Chondrocyte (in vitro differentiated cells): ENCODE measurements at regions not wholly inside any gene's neighbourhood (a gene's known extent, or its start where the extent isn't known, plus 50 kb on each side); places are given as distances from the start of the nearest gene placed in this dataset.

Experiments used
- DNase-seq: peaks from one replicate; pipeline ENCODE4 v3.0.0; 2021; ENCODE audit warnings: mixed read lengths, low spot score
- H3K27ac Mint-ChIP-seq: one replicate; pipeline ENCODE4 v1.8.0; 2021; ENCODE audit warnings: mild to moderate bottlenecking, moderate library complexity, mixed read lengths; ENCODE audit not compliant: unreplicated experiment
- H3K27me3 Mint-ChIP-seq: 2 replicates; pipeline ENCODE4 v1.8.0; 2021; ENCODE audit warnings: low read depth, mixed read lengths
- H3K36me3 Mint-ChIP-seq: 2 replicates; pipeline ENCODE4 v1.8.0; 2021; ENCODE audit warnings: low read depth, mixed read lengths
- H3K4me1 Mint-ChIP-seq: 2 replicates; pipeline ENCODE4 v1.8.0; 2021; ENCODE audit warnings: low read depth, mild to moderate bottlenecking, mixed read lengths
- H3K4me3 Mint-ChIP-seq: one replicate; pipeline ENCODE4 v1.8.0; 2021; ENCODE audit warnings: mild to moderate bottlenecking, moderate library complexity, mixed read lengths; ENCODE audit not compliant: unreplicated experiment
- H3K9me3 Mint-ChIP-seq: 2 replicates; pipeline ENCODE4 v1.8.0; 2021; ENCODE audit warnings: low read depth, mixed read lengths
- CTCF ChIP-seq: fragments of 200-600 bp; sonication (generic); IDR thresholded peaks from 2 replicates; pipeline ENCODE4 v1.5.0; 2021; ENCODE audit warnings: antibody characterized with exemption, mild to moderate bottlenecking, moderate library complexity

GRCh38 chr13:89153941-89154340 is 1482.8 kb downstream of the SLITRK5 start:
- Mint-ChIP-seq H3K9me3 (peaks cover 14% of the 10 kb centered on the region), H3K27me3 (no peaks in the 10 kb centered on the region), H3K27ac (no peak overlapping the region), H3K4me3 (no peak overlapping the region), H3K36me3 (peaks cover 1% of the 10 kb centered on the region), H3K4me1 (no peaks in the 10 kb centered on the region)
- no peak for TF ChIP-seq CTCF
- no peak for DNase-seq

GRCh38 chr13:89163096-89163495 is 1491.9 kb downstream of the SLITRK5 start:
- no peak for TF ChIP-seq CTCF
- Mint-ChIP-seq H3K4me1 (no peaks in the 10 kb centered on the region), H3K9me3 (peaks cover 3% of the 10 kb centered on the region), H3K27me3 (no peaks in the 10 kb centered on the region), H3K36me3 (no peaks in the 10 kb centered on the region), H3K27ac (no peak overlapping the region), H3K4me3 (no peak overlapping the region)
- no peak for DNase-seq

GRCh38 chr13:89165685-89166084 is 1494.5 kb downstream of the SLITRK5 start:
- H3K4me3 Mint-ChIP-seq = no peak overlapping the region
- no peaks in the 10 kb centered on the region for H3K27me3 Mint-ChIP-seq
- no peak overlapping the region for H3K27ac Mint-ChIP-seq
- H3K9me3 Mint-ChIP-seq = no peaks in the 10 kb centered on the region
- TF ChIP-seq CTCF = no peak
- no peak for DNase-seq
- H3K36me3 Mint-ChIP-seq = no peaks in the 10 kb centered on the region
- H3K4me1 Mint-ChIP-seq = no peaks in the 10 kb centered on the region

- Mint-ChIP-seq H3K27ac (no peak overlapping the region), H3K4me3 (no peak overlapping the region), H3K27me3 (no peaks in the 10 kb centered on the region), H3K36me3 (no peaks in the 10 kb centered on the region), H3K9me3 (no peaks in the 10 kb centered on the region), H3K4me1 (no peaks in the 10 kb centered on the region)
- no peak for TF ChIP-seq CTCF
- no peak for DNase-seq
These were observed 1498.8 kb downstream of the SLITRK5 start for GRCh38 chr13:89169951-89170350.

- Mint-ChIP-seq H3K4me3 (no peak overlapping the region), H3K4me1 (no peaks in the 10 kb centered on the region), H3K27me3 (no peaks in the 10 kb centered on the region), H3K27ac (no peak overlapping the region), H3K9me3 (no peaks in the 10 kb centered on the region), H3K36me3 (no peaks in the 10 kb centered on the region)
- TF ChIP-seq CTCF = no peak
- DNase-seq = no peak
These were observed 1509.9 kb downstream of the SLITRK5 start for GRCh38 chr13:89181041-89181440.
